Keratinocyte (primary cell): ENCODE measurements at regions not wholly inside any gene's neighbourhood (a gene's known extent, or its start where the extent isn't known, plus 50 kb on each side); places are given as distances from the start of the nearest gene placed in this dataset.

Source experiments
- EZH2 ChIP-seq: IDR thresholded peaks from one replicate; pipeline ENCODE4 v1.6.1; 2012; ENCODE audit warnings: inconsistent platforms, mild to moderate bottlenecking, low read length, moderate library complexity
- TF ChIP-seq, protein P1 (sequence below), 3 experiments: IDR thresholded peaks in 1 of 3; conservative IDR thresholded peaks in 1 of 3; optimal IDR thresholded peaks in 1 of 3; 2 replicates in 2 of 3; 3 replicates in 1 of 3; pipeline versions ENCODE3 to v1.5.1; 2011; ENCODE audit warnings: low read length in 3 of 3, mild to moderate bottlenecking in 3 of 3, moderate library complexity in 2 of 3, control low read depth in 1 of 3, inconsistent platforms in 1 of 3; ENCODE audit not compliant: insufficient read depth in 2 of 3; ENCODE audit errors: extremely low read depth in 1 of 3

DNA sequence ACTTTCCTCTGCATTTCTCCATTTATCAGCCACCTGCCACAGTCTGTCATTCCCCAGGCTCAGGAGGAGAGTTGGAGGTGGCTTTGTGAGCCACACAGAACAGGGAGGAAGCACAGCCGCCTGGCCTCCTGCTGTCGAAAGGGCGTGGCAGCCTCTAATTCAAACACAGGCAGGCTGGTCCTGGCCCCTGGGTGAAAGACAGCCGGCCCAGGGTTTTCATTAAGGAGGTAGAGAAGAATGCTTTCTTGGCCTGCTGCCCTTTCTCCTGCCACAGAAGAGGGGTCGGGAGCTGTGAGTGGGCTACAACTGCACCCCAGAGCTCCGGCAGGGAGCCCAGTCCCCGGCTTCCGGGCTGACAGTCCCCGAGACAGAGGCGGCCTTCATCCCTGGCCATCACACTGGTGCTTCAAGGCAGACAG is 108.6 kb upstream of the FZD10 start:
- TF ChIP-seq, protein P1, sequence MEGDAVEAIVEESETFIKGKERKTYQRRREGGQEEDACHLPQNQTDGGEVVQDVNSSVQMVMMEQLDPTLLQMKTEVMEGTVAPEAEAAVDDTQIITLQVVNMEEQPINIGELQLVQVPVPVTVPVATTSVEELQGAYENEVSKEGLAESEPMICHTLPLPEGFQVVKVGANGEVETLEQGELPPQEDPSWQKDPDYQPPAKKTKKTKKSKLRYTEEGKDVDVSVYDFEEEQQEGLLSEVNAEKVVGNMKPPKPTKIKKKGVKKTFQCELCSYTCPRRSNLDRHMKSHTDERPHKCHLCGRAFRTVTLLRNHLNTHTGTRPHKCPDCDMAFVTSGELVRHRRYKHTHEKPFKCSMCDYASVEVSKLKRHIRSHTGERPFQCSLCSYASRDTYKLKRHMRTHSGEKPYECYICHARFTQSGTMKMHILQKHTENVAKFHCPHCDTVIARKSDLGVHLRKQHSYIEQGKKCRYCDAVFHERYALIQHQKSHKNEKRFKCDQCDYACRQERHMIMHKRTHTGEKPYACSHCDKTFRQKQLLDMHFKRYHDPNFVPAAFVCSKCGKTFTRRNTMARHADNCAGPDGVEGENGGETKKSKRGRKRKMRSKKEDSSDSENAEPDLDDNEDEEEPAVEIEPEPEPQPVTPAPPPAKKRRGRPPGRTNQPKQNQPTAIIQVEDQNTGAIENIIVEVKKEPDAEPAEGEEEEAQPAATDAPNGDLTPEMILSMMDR (optimal IDR thresholded peaks at IDR 0.05 in 1 of 3, IDR thresholded peaks at IDR 0.05 in 1 of 3, conservative IDR thresholded peaks at IDR 0.05 in 1 of 3; ENCODE audit: extremely low read depth in 1 of 3, insufficient read depth in 2 of 3, low read length in 3 of 3) = no peak
- TF ChIP-seq EZH2 = no peak
